H9 (cell line): ENCODE measurements at regions not wholly inside any gene's neighbourhood (a gene's known extent, or its start where the extent isn't known, plus 50 kb on each side); places are given as distances from the start of the nearest gene placed in this dataset.

Source experiments
- DNase-seq: peaks from one replicate; pipeline ENCODE4 v3.0.0-alpha.2; 2017
- H2AFZ ChIP-seq: one replicate; pipeline ENCODE4 v1.6.1; 2013; ENCODE audit warnings: mild to moderate bottlenecking, low read length, control low read depth, moderate library complexity
- H2AK5ac ChIP-seq: 2 replicates; pipeline ENCODE4 v1.6.1; 2013; ENCODE audit warnings: low read length, control low read depth, mixed read lengths; ENCODE audit not compliant: insufficient read length
- H2BK120ac ChIP-seq: one replicate; pipeline ENCODE4 v1.6.1; 2013; ENCODE audit warnings: low read depth, mild to moderate bottlenecking, low read length, control low read depth, inconsistent platforms; ENCODE audit not compliant: poor library complexity, severe bottlenecking
- H2BK12ac ChIP-seq: 2 replicates; pipeline ENCODE4 v1.6.1; 2013; ENCODE audit warnings: low read length, control low read depth, mixed read lengths, low read depth; ENCODE audit not compliant: insufficient read length
- H2BK15ac ChIP-seq: 2 replicates; pipeline ENCODE4 v1.6.1; 2013; ENCODE audit warnings: low read depth, low read length, control low read depth
- H2BK20ac ChIP-seq: one replicate; pipeline ENCODE4 v1.6.1; 2013; ENCODE audit warnings: low read depth, mild to moderate bottlenecking, low read length, control low read depth, inconsistent platforms; ENCODE audit not compliant: poor library complexity, severe bottlenecking
- H2BK5ac ChIP-seq: 2 replicates; pipeline ENCODE4 v1.6.1; 2013; ENCODE audit warnings: low read length, control low read depth, mixed read lengths; ENCODE audit not compliant: insufficient read length
- H3K14ac ChIP-seq: 2 replicates; pipeline ENCODE4 v1.6.1; 2013; ENCODE audit warnings: low read length, control low read depth; ENCODE audit not compliant: insufficient read depth
- H3K18ac ChIP-seq: 2 replicates; pipeline ENCODE4 v1.6.1; 2013; ENCODE audit warnings: low read depth, mild to moderate bottlenecking, mixed read lengths, low read length, control low read depth; ENCODE audit not compliant: insufficient read length
- H3K23ac ChIP-seq: 2 replicates; pipeline ENCODE4 v1.6.1; 2013; ENCODE audit warnings: low read length, control low read depth, mixed read lengths, low read depth; ENCODE audit not compliant: insufficient read length
- H3K23me2 ChIP-seq: 2 replicates; pipeline ENCODE4 v1.6.1; 2013; ENCODE audit warnings: low read depth, mild to moderate bottlenecking, mixed read lengths, low read length, control low read depth; ENCODE audit not compliant: insufficient read length, poor library complexity, severe bottlenecking
- H3K27ac ChIP-seq: 2 replicates; pipeline ENCODE4 v1.5.1; 2013; ENCODE audit warnings: low read length, control low read depth, mixed read lengths, low read depth; ENCODE audit not compliant: insufficient read length
- H3K27me3 ChIP-seq: 2 replicates; pipeline ENCODE4 v1.6.1; 2013; ENCODE audit warnings: low read length, control low read depth, inconsistent platforms; ENCODE audit not compliant: insufficient read depth
- H3K4ac ChIP-seq: 2 replicates; pipeline ENCODE4 v1.6.1; 2013; ENCODE audit warnings: low read depth, mild to moderate bottlenecking, control low read depth, inconsistent platforms, low read length, moderate library complexity
- H3K4me1 ChIP-seq: 2 replicates; pipeline ENCODE4 v1.6.1; 2013; ENCODE audit warnings: low read length, control low read depth, inconsistent platforms; ENCODE audit not compliant: insufficient read depth
- H3K4me2 ChIP-seq: 2 replicates; pipeline ENCODE4 v1.6.1; 2013; ENCODE audit warnings: low read length, control low read depth, mixed read lengths; ENCODE audit not compliant: insufficient read length, insufficient read depth
- H3K56ac ChIP-seq: 2 replicates; pipeline ENCODE4 v1.6.1; 2013; ENCODE audit warnings: low read depth, mild to moderate bottlenecking, mixed read lengths, low read length, control low read depth; ENCODE audit not compliant: insufficient read length
- H3K79me1 ChIP-seq: 2 replicates; pipeline ENCODE4 v1.6.1; 2013; ENCODE audit warnings: low read depth, mild to moderate bottlenecking, moderate library complexity, low read length, control low read depth, inconsistent platforms; ENCODE audit not compliant: insufficient read depth, poor library complexity, severe bottlenecking
- H3K79me2 ChIP-seq: 2 replicates; pipeline ENCODE4 v1.6.1; 2013; ENCODE audit warnings: low read length, control low read depth, inconsistent platforms; ENCODE audit not compliant: insufficient read depth
- H3K9ac ChIP-seq: 2 replicates; pipeline ENCODE4 v1.6.1; 2013; ENCODE audit warnings: low read length, control low read depth, mixed read lengths; ENCODE audit not compliant: insufficient read length; ENCODE audit errors: extremely low read depth
- H3K9me3 ChIP-seq: one replicate; pipeline ENCODE4 v1.6.1; 2013; ENCODE audit warnings: low read depth, low read length, inconsistent platforms; ENCODE audit not compliant: control insufficient read depth
- H3T11ph ChIP-seq: one replicate; pipeline ENCODE4 v1.6.1; 2013; ENCODE audit warnings: mild to moderate bottlenecking, low read length, control low read depth, inconsistent platforms
- H4K20me1 ChIP-seq: one replicate; pipeline ENCODE4 v1.6.1; 2013; ENCODE audit not compliant: control insufficient read depth, insufficient read length, insufficient read depth
- H4K5ac ChIP-seq: 2 replicates; pipeline ENCODE4 v1.6.1; 2013; ENCODE audit warnings: low read depth, mild to moderate bottlenecking, mixed read lengths, low read length, control low read depth; ENCODE audit not compliant: insufficient read length
- H4K8ac ChIP-seq: replicated peaks from 2 replicates; pipeline ENCODE4 v1.6.1; 2013; ENCODE audit warnings: low read length, control low read depth, mixed read lengths, low read depth; ENCODE audit not compliant: insufficient read length
- H4K91ac ChIP-seq: 2 replicates; pipeline ENCODE4 v1.6.1; 2013; ENCODE audit warnings: low read depth, mild to moderate bottlenecking, moderate library complexity, mixed read lengths, low read length, control low read depth; ENCODE audit not compliant: insufficient read length
- H3K27ac Mint-ChIP-seq, 3 experiments: 2 replicates in 2 of 3; 3 replicates in 1 of 3; pipeline ENCODE4 v1.8.0; 2020 to 2021; ENCODE audit warnings: mixed read lengths in 3 of 3, mild to moderate bottlenecking in 1 of 3, moderate library complexity in 1 of 3
- H3K27me3 Mint-ChIP-seq: 2 replicates; pipeline ENCODE4 v1.8.0; 2021; ENCODE audit warnings: low read depth, mild to moderate bottlenecking, moderate library complexity, mixed read lengths
- H3K36me3 Mint-ChIP-seq, 3 experiments: 2 replicates in 2 of 3; 3 replicates in 1 of 3; pipeline ENCODE4 v1.8.0; 2020 to 2021; ENCODE audit warnings: low read depth in 3 of 3, mixed read lengths in 3 of 3; ENCODE audit not compliant: insufficient read depth in 1 of 3
- H3K4me1 Mint-ChIP-seq, 2 experiments: 2 replicates each; pipeline ENCODE4 v1.8.0; 2020; ENCODE audit warnings: mixed read lengths in 2 of 2
- H3K4me3 Mint-ChIP-seq, 2 experiments: 2 replicates in 1 of 2; 3 replicates in 1 of 2; pipeline ENCODE4 v1.8.0; 2020 to 2021; ENCODE audit warnings: mild to moderate bottlenecking in 2 of 2, mixed read lengths in 2 of 2, moderate library complexity in 1 of 2
- H3K9me3 Mint-ChIP-seq, 2 experiments: 2 replicates in 1 of 2; 3 replicates in 1 of 2; pipeline ENCODE4 v1.8.0; 2020; ENCODE audit warnings: mild to moderate bottlenecking in 2 of 2, mixed read lengths in 2 of 2, moderate library complexity in 1 of 2
- WGBS: extraction: QIAGEN DNeasy Blood & Tissue Kit; methylation state at CpG from one replicate; pipeline ENCODE4 v1.1.7; 2013; ENCODE audit warnings: missing lambda C conversion rate, low lambda C conversion rate, mixed read lengths; ENCODE audit not compliant: insufficient read length; ENCODE audit errors: extremely low coverage; 5-methylcytosine and 5-hydroxymethylcytosine counted together
- TF ChIP-seq, protein P1 (sequence below): fragments of 200-600 bp; sonication (generic); conservative IDR thresholded peaks from 3 replicates; pipeline ENCODE4 v1.8.0; 2021; ENCODE audit warnings: antibody characterized with exemption, mild to moderate bottlenecking

GRCh38 chr5:82330530-82331270 lies 52.5 kb upstream of the RPS23 start:
- Mint-ChIP-seq H3K27ac (no peak overlapping the region), H3K36me3 (peaks cover 0 to 21% (median 12%) of the 10 kb centered on the region in 3 experiments; a peak in 5 of 7 replicates), H3K4me3 (no peak overlapping the region), H3K27me3 (no peaks in the 10 kb centered on the region; the same call in 1 of the 2 replicates), H3K9me3 (peaks cover 15 to 16% of the 10 kb centered on the region in 2 experiments), H3K4me1 (peaks cover 6 to 16% of the 10 kb centered on the region in 2 experiments; a peak in 3 of 4 replicates)
- Histone ChIP-seq H4K5ac (no peak overlapping the region), H2BK20ac (no peak overlapping the region), H3K79me1 (no peaks in the 10 kb centered on the region), H4K8ac (no peak overlapping the region), H3K14ac (no peak overlapping the region), H2BK12ac (no peak overlapping the region), H2BK15ac (no peak overlapping the region), H3K23ac (no peak overlapping the region), H2BK5ac (no peak overlapping the region), H3K4me2 (no peak overlapping the region), H3K9me3 (no peaks in the 10 kb centered on the region), H3K9ac (no peak overlapping the region), H3T11ph (no peak overlapping the region), H4K20me1 (no peaks in the 10 kb centered on the region), H3K4ac (no peak overlapping the region), H3K23me2 (no peaks in the 10 kb centered on the region), H3K27me3 (no peaks in the 10 kb centered on the region), H2AK5ac (no peak overlapping the region), H3K27ac (no peak overlapping the region), H2AFZ (no peak overlapping the region), H3K4me1 (no peaks in the 10 kb centered on the region), H3K56ac (no peak overlapping the region), H3K79me2 (no peaks in the 10 kb centered on the region), H2BK120ac (no peak overlapping the region), H4K91ac (no peak overlapping the region), H3K18ac (no peak overlapping the region)
- no CpG with 5 or more reads among the region's 3 CpGs for WGBS
- TF ChIP-seq, protein P1, sequence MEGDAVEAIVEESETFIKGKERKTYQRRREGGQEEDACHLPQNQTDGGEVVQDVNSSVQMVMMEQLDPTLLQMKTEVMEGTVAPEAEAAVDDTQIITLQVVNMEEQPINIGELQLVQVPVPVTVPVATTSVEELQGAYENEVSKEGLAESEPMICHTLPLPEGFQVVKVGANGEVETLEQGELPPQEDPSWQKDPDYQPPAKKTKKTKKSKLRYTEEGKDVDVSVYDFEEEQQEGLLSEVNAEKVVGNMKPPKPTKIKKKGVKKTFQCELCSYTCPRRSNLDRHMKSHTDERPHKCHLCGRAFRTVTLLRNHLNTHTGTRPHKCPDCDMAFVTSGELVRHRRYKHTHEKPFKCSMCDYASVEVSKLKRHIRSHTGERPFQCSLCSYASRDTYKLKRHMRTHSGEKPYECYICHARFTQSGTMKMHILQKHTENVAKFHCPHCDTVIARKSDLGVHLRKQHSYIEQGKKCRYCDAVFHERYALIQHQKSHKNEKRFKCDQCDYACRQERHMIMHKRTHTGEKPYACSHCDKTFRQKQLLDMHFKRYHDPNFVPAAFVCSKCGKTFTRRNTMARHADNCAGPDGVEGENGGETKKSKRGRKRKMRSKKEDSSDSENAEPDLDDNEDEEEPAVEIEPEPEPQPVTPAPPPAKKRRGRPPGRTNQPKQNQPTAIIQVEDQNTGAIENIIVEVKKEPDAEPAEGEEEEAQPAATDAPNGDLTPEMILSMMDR: no peak
- no peak for DNase-seq
